ENCODE measurements at regions not wholly inside any gene's neighbourhood (a gene's known extent, or its start where the extent isn't known, plus 50 kb on each side); places are given as distances from the start of the nearest gene placed in this dataset.

- H3K9me3 ChIP-seq, result no peaks in the 10 kb centered on the region
- intact Hi-C loops (cut with DNase I), result no loop called here
- H3K27ac ChIP-seq, result no peak overlapping the region
- H3K27me3 ChIP-seq, result no peaks in the 10 kb centered on the region
- no peak for DNase-seq
- no peak overlapping the region for H3K4me3 ChIP-seq
- 70 to 74% (median 70%) methylated on average over 10 of the region's 10 CpGs for WGBS, 3 donors
- TF ChIP-seq POLR2A (IDR thresholded peaks at IDR 0.05) (no peak), CTCF (IDR thresholded peaks at IDR 0.05) (no peak), EP300 (IDR thresholded peaks at IDR 0.05) (no peak)
- H3K4me1 ChIP-seq (ENCODE audit: insufficient read depth), result no peaks in the 10 kb centered on the region
- H3K36me3 ChIP-seq, result no peaks in the 10 kb centered on the region
Observed at GRCh38 chr6:14824484-14825275, 421.2 kb upstream of the JARID2 start.

- no peak for DNase-seq
- Histone ChIP-seq H3K4me1 (ENCODE audit: insufficient read depth) (no peaks in the 10 kb centered on the region), H3K9me3 (no peaks in the 10 kb centered on the region), H3K27me3 (no peaks in the 10 kb centered on the region), H3K36me3 (no peaks in the 10 kb centered on the region), H3K4me3 (no peak overlapping the region), H3K27ac (no peak overlapping the region)
- TF ChIP-seq EP300 (IDR thresholded peaks at IDR 0.05), result no peak
- TF ChIP-seq CTCF (IDR thresholded peaks at IDR 0.05), result no peak
- TF ChIP-seq POLR2A (IDR thresholded peaks at IDR 0.05), result no peak
- intact Hi-C loops (cut with DNase I), result no loop called here
- WGBS, 3 donors, result 86 to 90% (median 90%) methylated on average over 4 of the region's 4 CpGs
Observed at GRCh38 chr6:14826456-14826855, 419.4 kb upstream of the JARID2 start.

- intact Hi-C loops (cut with DNase I), result no loop called here
- TF ChIP-seq CTCF (IDR thresholded peaks at IDR 0.05) (no peak), POLR2A (IDR thresholded peaks at IDR 0.05) (no peak), EP300 (IDR thresholded peaks at IDR 0.05) (no peak)
- no peaks in the 10 kb centered on the region for H3K9me3 ChIP-seq
- no peak overlapping the region for H3K27ac ChIP-seq
- DNase-seq, result no peak
- H3K4me3 ChIP-seq, result no peak overlapping the region
- no peaks in the 10 kb centered on the region for H3K36me3 ChIP-seq
- WGBS, 3 donors, result 87 to 94% (median 92%) methylated on average over 10 of the region's 10 CpGs
- no peaks in the 10 kb centered on the region for H3K27me3 ChIP-seq
- no peaks in the 10 kb centered on the region for H3K4me1 ChIP-seq (ENCODE audit: insufficient read depth)
Observed at GRCh38 chr6:14827354-14827753, 418.5 kb upstream of the JARID2 start.

- Histone ChIP-seq H3K9me3 (no peaks in the 10 kb centered on the region), H3K27me3 (no peaks in the 10 kb centered on the region), H3K4me1 (ENCODE audit: insufficient read depth) (no peaks in the 10 kb centered on the region), H3K4me3 (no peak overlapping the region), H3K36me3 (no peaks in the 10 kb centered on the region), H3K27ac (no peak overlapping the region)
- TF ChIP-seq CTCF (IDR thresholded peaks at IDR 0.05), result no peak
- TF ChIP-seq POLR2A (IDR thresholded peaks at IDR 0.05), result no peak
- TF ChIP-seq EP300 (IDR thresholded peaks at IDR 0.05), result no peak
- DNase-seq, result no peak
- intact Hi-C loops (cut with DNase I), result no loop called here
- WGBS, 3 donors, result 76 to 77% (median 76%) methylated on average over 9 of the region's 9 CpGs
Observed at GRCh38 chr6:14828201-14828611, 417.7 kb upstream of the JARID2 start.
